Stimulated activated CD8-positive, alpha-beta memory T cell treated with anti-CD3 and anti-CD28 coated beads, Interleukin-4, amount 100 ng/mL, for 48 hours (primary cell): ENCODE measurements at regions not wholly inside any gene's neighbourhood (a gene's known extent, or its start where the extent isn't known, plus 50 kb on each side); places are given as distances from the start of the nearest gene placed in this dataset.

ENCODE experiments used
- DNase-seq: peaks from one replicate; pipeline ENCODE4 v3.0.0-alpha.2; 2020

- DNase-seq = no peak
Observed at GRCh38 chr5:163369776-163370385, 67.5 kb upstream of the CCNG1 start.

- DNase-seq = no peak
Observed at GRCh38 chr5:163373436-163374084, 63.8 kb upstream of the CCNG1 start.

GRCh38 chr5:163377982-163378381, 59.4 kb upstream of the CCNG1 start:
- DNase-seq = no peak

- no peak for DNase-seq
Observed at GRCh38 chr5:163379298-163380155, 57.9 kb upstream of the CCNG1 start.

GRCh38 chr5:163381832-163382231, 55.6 kb upstream of the CCNG1 start:
- no peak for DNase-seq

- DNase-seq = no peak
Observed at GRCh38 chr5:163383754-163384153, 53.6 kb upstream of the CCNG1 start.

- no peak for DNase-seq
Observed at GRCh38 chr5:163384669-163385068, 52.7 kb upstream of the CCNG1 start.

GRCh38 chr5:163385271-163385670, 52.1 kb upstream of the CCNG1 start:
- DNase-seq = no peak

- no peak for DNase-seq
Observed at GRCh38 chr5:163385824-163386223, 51.6 kb upstream of the CCNG1 start.

GRCh38 chr5:163386352-163386751, 51.0 kb upstream of the CCNG1 start:
- no peak for DNase-seq

- no peak for DNase-seq
Observed at GRCh38 chr5:163387589-163388343, 49.6 kb upstream of the CCNG1 start.
